SH-SY5Y (cell line): ENCODE measurements at regions not wholly inside any gene's neighbourhood (a gene's known extent, or its start where the extent isn't known, plus 50 kb on each side); places are given as distances from the start of the nearest gene placed in this dataset.

ENCODE experiments used
- GATA2 ChIP-seq: IDR thresholded peaks from 2 replicates; pipeline ENCODE4 v1.6.1; 2011; ENCODE audit warnings: mild to moderate bottlenecking, low read depth, low read length
- GATA3 ChIP-seq: IDR thresholded peaks from 2 replicates; pipeline ENCODE4 v1.6.1; 2011; ENCODE audit warnings: low read depth, mild to moderate bottlenecking, low read length, moderate library complexity

DNA sequence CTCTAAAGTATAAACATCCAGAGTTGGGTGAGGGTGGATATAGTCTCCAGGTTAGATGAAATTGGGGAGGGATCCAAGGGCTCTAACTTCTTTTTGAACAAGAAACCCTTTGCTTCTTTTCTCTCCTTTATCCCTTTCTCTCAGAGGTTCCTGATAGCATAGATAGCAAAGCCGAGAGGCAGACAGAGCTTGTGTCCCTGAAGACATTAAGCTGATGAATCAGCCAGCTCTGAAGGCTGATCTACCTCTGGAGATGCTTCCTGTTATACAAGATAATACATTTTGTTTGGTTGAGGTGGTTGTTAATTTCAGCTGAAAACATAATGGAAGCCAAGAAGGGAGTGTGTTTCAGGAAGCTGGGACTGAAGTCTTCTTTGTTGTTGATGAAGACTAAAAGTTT lies 193.2 kb downstream of the PDCD6IP start:
- no peak for TF ChIP-seq GATA2
- TF ChIP-seq GATA3, result no peak

DNA sequence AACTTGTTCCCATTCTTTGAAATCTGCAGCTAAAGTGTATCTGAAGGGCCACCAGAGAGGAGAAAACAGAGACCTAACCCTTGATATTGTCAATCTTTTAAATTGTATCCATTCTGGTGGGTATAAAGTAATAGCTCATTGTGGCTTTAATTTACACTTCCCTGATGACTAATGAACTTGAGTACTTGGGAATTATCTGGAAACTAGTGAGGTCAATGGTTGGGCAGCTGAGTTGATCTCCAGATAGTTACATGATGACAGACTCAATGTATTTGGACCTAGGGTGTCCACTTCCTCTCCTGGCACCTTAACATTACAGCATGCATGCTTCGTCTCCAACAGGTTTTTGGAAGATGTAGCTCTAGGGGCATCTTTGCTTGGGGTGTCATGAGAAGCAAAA lies 195.2 kb downstream of the PDCD6IP start:
- TF ChIP-seq GATA3 (no peak), GATA2 (no peak)

DNA sequence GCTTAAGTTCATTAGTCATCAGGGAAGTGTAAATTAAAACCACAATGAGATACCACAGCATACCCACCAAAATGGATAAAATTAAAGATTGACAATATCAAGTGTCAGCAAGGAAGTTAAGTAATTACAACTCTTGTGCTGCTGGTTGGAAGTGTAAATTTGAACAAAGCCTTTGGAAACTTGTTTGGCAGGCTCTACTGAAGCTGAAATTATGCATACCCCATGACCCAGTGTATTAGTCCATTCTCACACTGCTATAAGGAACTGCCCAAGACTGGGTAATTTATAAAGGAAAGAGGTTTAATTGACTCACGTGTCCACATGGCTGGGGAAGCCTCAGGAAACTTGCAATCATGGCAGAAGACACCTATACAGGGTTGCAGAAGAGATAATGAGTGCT lies 196.1 kb downstream of the PDCD6IP start:
- TF ChIP-seq GATA2 (no peak), GATA3 (no peak)

DNA sequence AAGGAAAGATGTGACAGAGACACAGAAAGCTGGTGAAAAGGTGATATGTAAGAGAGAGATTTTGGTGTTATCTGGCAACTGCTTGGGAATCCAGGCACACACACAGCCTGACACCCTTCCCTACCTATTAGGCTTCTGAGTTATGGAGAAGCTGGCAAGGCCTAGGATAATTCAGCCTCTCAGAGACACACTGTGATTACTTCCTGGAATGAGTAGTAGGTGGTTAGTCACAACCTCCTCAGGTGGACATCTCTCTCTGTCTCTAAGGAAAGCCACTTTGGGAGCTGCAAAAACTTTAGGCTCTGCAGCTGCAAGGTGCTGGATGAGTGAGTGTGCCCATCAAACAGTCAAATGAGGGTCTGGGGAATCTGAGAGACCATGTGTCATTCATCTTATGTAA lies 201.9 kb downstream of the PDCD6IP start:
- no peak for TF ChIP-seq GATA2
- no peak for TF ChIP-seq GATA3

DNA sequence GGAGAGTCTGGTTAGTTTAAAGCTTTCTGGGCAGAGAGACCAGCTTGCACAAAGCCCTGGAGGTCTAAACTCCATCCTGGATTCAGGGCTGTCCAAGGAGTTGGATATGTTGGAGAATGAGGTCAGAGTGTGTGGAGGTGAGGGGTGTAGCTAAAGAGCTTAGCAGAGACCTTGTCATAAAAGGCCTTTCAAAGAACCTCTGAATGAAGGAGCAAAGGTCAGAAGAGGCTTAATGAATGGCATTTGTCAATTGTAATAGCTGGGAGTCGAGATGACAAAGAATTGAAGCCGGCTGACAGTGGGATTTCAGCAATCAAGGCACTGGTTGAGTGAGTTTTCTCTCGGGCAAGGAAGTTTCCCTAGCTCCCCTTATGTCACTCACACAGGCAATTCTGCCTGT lies 202.6 kb downstream of the PDCD6IP start:
- TF ChIP-seq GATA2, result no peak
- no peak for TF ChIP-seq GATA3

DNA sequence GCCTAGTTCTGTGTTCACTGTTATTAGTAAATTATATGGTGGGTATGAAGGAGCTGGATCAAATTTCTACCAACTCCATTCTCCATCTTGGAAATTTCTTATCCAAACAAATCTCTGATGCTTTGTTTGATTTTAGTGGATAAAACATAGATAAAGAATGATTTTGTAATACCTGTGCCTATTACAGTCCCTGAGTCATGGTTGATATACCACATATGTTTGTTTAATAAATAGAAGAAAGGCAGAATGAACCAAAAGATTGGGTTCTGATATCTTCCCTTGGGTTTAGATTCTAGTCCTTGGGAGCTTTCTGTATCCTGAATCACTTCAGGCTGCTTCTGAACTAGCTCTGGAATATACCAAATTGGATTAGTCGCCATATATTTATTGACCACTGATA lies 203.6 kb downstream of the PDCD6IP start:
- TF ChIP-seq GATA3 (no peak), GATA2 (no peak)

DNA sequence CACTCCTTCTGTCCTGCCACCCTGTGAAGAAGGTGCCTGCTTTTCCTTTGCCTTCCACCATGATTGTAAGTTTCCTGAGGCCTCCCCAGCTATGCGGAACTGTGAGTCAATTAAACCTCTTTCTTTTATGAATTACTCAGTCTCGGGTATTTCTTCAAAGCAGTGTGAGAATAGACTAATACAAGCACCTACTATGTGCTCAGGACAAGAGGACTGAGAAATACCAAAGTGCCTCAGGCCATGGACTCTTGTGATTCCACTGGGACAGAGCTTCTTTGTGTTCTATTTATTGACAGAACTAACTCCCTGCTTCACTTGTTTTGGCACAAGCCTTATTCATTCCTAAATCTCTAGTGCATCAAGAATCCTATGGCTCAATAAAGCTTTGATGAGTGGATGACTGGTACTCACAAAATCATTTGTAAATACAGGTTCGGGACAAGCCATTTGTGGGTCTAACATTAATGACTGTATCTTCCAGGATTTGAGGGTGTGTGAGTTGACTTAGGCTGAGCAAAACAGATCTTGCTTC lies 204.2 kb downstream of the PDCD6IP start:
- TF ChIP-seq GATA2 (no peak), GATA3 (no peak)

DNA sequence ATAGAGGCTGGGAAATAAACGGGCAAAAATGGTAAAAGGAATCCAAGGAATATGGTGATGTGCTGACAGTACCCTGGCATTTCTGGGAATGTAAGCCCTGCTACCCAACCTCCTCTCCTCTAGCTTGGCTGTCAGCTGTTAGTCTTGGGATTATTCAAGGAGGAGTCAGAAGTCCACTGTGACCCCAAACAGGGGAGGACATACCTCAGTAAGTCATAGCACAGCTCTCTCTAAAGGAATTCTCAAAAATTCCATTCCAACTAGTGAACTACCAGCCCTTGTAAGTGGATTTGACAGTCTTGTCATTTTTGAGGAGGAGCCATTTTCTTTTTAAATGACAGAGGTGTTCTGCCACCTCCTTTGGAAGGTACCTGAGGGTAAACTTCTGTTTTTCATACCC lies 207.5 kb downstream of the PDCD6IP start:
- TF ChIP-seq GATA2 (no peak), GATA3 (no peak)

DNA sequence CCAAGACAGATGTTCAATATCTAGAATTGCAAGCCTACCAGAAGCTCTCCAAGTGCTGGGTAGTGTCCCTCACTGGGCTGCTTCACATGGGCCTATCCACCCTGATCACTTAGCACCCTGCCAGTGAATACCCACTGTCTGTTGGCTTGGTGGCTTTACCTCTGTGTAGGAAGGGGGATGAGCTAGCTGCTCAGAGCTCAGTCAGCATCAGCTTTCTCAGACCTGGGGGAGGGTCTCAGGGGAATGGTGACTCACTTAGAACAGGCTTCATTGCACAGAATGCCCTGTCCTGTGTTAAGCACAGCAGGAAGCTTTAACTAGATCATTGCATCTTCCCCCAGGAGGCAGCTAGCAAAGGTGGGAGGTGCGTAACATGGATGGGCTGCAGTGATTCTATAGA lies 209.8 kb downstream of the PDCD6IP start:
- TF ChIP-seq GATA3 (no peak), GATA2 (no peak)

DNA sequence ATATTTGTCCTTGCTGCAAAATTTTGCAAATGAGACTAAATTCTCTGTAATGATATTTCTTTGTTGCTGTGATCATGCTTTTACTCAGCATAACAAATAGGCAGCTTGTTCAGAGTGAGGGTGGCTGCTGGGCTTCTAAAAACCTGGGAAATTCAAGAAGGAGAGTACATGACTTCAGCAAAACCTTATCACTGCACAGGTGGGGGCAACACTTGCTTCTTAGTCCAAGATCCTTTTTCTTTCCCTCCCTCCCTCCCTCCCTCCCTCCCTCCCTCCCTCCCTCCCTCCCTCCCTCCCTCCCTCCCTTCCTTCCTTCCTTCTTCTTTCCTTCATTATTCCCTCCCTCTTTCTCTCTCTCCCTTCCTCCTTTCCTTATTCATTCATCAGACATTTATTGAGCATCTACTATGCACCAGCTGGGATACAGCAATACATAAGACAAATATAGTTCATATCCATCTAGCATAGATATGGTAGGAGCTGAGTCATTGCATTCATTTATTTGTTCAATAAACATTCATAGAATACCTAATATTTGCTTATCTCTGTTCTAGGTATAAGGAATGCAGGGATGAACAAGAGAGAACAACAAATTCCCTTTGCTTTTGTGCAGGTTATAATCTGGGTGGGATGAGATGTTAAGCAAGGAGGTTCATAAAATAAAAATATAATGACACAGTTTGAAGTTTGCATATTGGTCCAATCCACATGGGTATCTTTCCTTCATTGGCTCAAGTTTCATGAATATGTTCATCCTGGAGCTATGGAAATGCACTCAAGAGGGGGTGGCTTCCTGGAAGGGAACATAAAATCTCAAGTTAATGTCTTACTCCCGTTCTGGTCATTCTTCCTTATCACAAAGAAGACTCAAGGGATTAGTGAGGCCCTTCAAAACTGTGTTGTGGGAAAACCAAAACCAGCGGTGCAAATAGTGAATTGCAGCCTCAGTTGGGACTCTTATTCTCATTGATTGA lies 210.7 kb downstream of the PDCD6IP start:
- TF ChIP-seq GATA2 (no peak), GATA3 (no peak)

DNA sequence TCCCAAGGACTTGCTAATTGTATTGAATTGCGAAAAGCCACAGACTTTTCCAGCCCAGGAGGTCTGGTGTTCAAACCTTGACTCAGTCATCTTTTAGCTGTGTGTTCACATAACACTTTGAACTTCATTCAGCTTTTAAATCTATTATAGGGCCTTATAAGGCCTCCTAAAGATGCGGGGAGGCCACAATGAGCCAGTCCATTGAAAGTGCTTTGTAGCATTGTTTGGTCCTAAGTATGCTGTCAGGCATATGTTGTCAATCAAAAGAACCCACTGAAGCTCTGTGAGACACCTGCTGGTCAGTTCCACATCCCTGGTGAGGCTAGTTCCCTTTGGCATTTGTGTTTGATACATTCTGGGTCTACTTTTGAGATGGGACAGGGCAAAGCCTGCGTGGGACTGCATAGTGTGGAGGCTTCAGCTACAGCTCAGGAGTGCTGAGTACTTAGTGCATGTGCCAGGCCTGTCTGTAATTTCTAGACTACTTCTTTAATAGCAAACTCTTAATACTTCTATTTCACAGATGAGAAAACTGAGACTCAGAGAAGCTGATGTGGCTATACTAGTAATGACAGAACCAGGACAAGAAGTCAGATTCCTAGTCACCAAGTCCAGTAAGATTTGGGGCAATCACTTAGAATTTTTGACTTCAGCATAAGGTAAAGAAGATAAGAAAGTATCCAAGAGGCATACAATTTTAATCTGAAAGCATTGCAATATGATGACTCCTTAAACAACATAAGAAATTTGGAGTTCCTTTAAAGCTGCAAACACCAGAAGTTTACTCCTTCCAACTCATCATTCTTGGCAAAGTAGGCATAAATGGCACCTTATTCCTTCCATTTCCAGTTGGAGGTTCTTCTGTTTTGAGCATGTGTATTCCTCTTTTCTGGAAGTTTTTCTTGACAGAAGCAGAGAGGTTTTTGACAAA lies 213.0 kb downstream of the PDCD6IP start:
- TF ChIP-seq GATA3, result no peak
- TF ChIP-seq GATA2, result no peak

DNA sequence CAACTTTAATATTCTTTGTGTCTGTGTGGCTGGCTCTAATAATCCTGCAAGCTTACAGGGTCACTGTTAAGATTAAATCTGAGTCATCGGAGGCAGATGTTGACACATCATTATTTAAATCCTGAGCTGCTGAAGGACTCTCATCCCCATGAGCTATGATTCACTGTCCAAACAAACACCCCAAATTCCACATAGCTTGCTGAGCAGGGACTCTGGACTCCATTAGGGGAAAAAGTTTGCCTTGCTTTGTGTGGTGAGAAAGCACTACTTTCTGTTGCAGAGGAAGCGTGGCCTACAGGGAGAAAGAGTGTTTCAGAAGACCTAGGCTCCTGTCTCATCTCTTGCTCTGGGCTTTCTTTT lies 213.7 kb downstream of the PDCD6IP start:
- TF ChIP-seq GATA3, result no peak
- TF ChIP-seq GATA2, result no peak

DNA sequence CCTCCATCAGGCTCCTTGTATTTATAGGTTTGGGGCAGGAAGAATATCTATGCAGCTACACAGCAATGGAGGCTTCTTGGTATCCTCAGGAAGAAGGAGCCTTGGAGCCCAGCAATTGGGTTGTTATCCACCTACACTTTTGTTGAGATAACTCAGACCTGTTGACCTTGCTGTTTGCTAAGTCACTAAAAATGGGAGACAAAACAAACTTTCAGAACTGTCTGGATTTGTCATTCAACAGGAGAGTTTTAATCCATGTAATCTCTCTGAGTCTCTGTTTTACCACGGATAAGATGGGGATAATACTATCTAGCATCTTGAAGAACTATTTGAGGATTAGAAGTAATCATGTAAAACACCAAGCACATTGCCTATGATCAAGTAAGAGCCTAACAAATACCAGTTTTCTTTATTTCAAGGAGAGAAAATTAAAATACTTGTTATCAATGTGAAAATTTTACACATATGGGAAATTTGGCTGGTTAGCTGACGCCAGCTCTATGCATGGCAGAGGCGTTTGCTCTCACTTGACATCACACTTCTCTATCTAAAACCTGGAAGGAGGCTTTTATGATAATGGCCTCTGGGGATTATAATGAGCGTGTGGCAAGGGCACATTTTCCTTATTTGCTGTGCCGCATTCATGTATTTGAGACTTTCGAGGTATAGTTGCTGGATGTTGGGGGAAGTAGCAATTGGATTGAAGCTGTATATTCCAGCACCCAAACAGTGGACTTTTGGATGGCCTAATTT lies 215.6 kb downstream of the PDCD6IP start:
- TF ChIP-seq GATA3, result no peak
- TF ChIP-seq GATA2, result no peak
